GM12878 (cell line): ENCODE measurements at regions not wholly inside any gene's neighbourhood (a gene's known extent, or its start where the extent isn't known, plus 50 kb on each side); places are given as distances from the start of the nearest gene placed in this dataset.

Source experiments
- ATAC-seq: fragments of 200-7000 bp; cut with Tn5 transposase; 3 replicates; pipeline ENCODE4 v1.9.1; 2020; ENCODE audit warnings: mild to moderate bottlenecking, moderate library complexity
- BruUV-seq: library from RNA; stranded (reverse); fragments of 400-500 nt; replicated peaks from 2 replicates; lab custom pipeline; 2021; lab: Mats Ljungman, UMichigan
- CTCF ChIA-PET: fragments of 300-600 bp; sonication (Branson Sonifier 250); formaldehyde crosslinking; extraction: SDS; loops from one replicate; lab custom pipeline; 2021; ENCODE audit warnings: inconsistent platforms; lab: Yijun Ruan, JAX
- POLR2A ChIA-PET: fragments of 350-600 bp; formaldehyde crosslinking; extraction: SDS; loops from one replicate; lab custom pipeline; 2021; ENCODE audit warnings: inconsistent platforms; lab: Charles Lee
- RAD21 ChIA-PET: fragments of 300-600 bp; sonication (Branson Sonifier 250); formaldehyde crosslinking; loops from one replicate; lab custom pipeline; 2023; ENCODE audit warnings: antibody characterized with exemption; ENCODE audit not compliant: unreplicated experiment; lab: Charles Lee
- SMC1A ChIA-PET: fragments of 300-600 bp; sonication (Branson Sonifier 250); formaldehyde crosslinking; loops from one replicate; lab custom pipeline; 2023; ENCODE audit not compliant: unreplicated experiment, uncharacterized antibody; lab: Charles Lee
- DNase-seq: peaks from one replicate; pipeline ENCODE4 v3.0.0-alpha.2; 2011; ENCODE audit warnings: low read depth, low spot score
- FAIRE-seq: peaks from 3 replicates; lab custom pipeline; 2011; peaks lifted over from hg19 to GRCh38; lab: Jason Lieb, UNC
- H2AFZ ChIP-seq: 2 replicates; pipeline ENCODE4 v1.6.0; 2011; ENCODE audit warnings: low read depth, low read length, control low read depth; ENCODE audit not compliant: control insufficient read depth
- H3K27ac ChIP-seq: 2 replicates; pipeline ENCODE4 v1.5.1; 2011; ENCODE audit warnings: control low read depth; ENCODE audit not compliant: control insufficient read depth, insufficient read depth
- H3K27me3 ChIP-seq, 2 experiments: replicated peaks in 1 of 2; 2 replicates each; pipeline versions ENCODE4 v1.6.0 to v1.6.1; 2011; ENCODE audit warnings: low read length in 1 of 2; ENCODE audit not compliant: control insufficient read depth in 2 of 2, insufficient read depth in 2 of 2
- H3K36me3 ChIP-seq, 2 experiments: 2 replicates each; pipeline ENCODE4 v1.5.1; 2011; ENCODE audit warnings: low read length in 1 of 2; ENCODE audit not compliant: control insufficient read depth in 2 of 2, insufficient read depth in 2 of 2
- H3K4me1 ChIP-seq: 2 replicates; pipeline ENCODE4 v1.6.1; 2011; ENCODE audit warnings: mild to moderate bottlenecking, low read length, moderate library complexity, mixed read lengths; ENCODE audit not compliant: control insufficient read depth, insufficient read depth
- H3K4me2 ChIP-seq: 2 replicates; pipeline ENCODE4 v1.6.0; 2011; ENCODE audit warnings: control low read depth; ENCODE audit not compliant: control insufficient read depth, insufficient read depth
- H3K4me3 ChIP-seq: fragments of 200-600 bp; sonication (generic); 2 replicates; pipeline ENCODE4 v1.5.1; 2016
- H3K79me2 ChIP-seq: 2 replicates; pipeline ENCODE4 v1.6.0; 2011; ENCODE audit warnings: low read length; ENCODE audit not compliant: control insufficient read depth, insufficient read depth
- H3K9ac ChIP-seq: 2 replicates; pipeline ENCODE4 v1.8.0; 2011; ENCODE audit warnings: low read length, control low read depth, mixed read lengths; ENCODE audit not compliant: control insufficient read depth, insufficient read depth
- H3K9me3 ChIP-seq: replicated peaks from 3 replicates; pipeline ENCODE4 v1.5.1; 2011; ENCODE audit warnings: mild to moderate bottlenecking, low read length; ENCODE audit not compliant: control insufficient read depth, insufficient read depth
- H4K20me1 ChIP-seq: 2 replicates; pipeline ENCODE4 v1.6.0; 2011; ENCODE audit not compliant: control insufficient read depth, insufficient read depth
- ZBTB40 ChIP-seq: fragments of 450-650 bp; IDR thresholded peaks from 2 replicates; pipeline ENCODE4 v1.6.1; 2016; ENCODE audit warnings: mild to moderate bottlenecking, moderate library complexity, borderline replicate concordance
- WGBS: methylation state at CpG from one replicate; pipeline ENCODE4 v1.1.6; 2016; ENCODE audit warnings: low lambda C conversion rate; ENCODE audit not compliant: insufficient replicate concordance, insufficient coverage; ENCODE audit errors: missing lambda C conversion rate; 5-methylcytosine and 5-hydroxymethylcytosine counted together
- in situ Hi-C: fragments of 300-500 bp; cut with MboI; formaldehyde crosslinking; loops from 9 replicates; pipeline ENCODE4 v1.14.3; 2018; ENCODE audit warnings: mixed read lengths
- intact Hi-C: fragments of 100-400 bp; cut with micrococcal nuclease; formaldehyde crosslinking; loops from one replicate; pipeline ENCODE4 v1.14.2; 2022; ENCODE audit not compliant: unreplicated experiment
- TF ChIP-seq, protein P1 (sequence below): fragments of 450-650 bp; IDR thresholded peaks from 2 replicates; pipeline ENCODE4 v1.6.1; 2018; ENCODE audit warnings: borderline replicate concordance, mild to moderate bottlenecking; ENCODE audit not compliant: partially characterized antibody

GRCh38 chr13:90623318-90624011 lies 724.0 kb upstream of the MIR17HG start (continued):
- TF ChIP-seq, protein P1, sequence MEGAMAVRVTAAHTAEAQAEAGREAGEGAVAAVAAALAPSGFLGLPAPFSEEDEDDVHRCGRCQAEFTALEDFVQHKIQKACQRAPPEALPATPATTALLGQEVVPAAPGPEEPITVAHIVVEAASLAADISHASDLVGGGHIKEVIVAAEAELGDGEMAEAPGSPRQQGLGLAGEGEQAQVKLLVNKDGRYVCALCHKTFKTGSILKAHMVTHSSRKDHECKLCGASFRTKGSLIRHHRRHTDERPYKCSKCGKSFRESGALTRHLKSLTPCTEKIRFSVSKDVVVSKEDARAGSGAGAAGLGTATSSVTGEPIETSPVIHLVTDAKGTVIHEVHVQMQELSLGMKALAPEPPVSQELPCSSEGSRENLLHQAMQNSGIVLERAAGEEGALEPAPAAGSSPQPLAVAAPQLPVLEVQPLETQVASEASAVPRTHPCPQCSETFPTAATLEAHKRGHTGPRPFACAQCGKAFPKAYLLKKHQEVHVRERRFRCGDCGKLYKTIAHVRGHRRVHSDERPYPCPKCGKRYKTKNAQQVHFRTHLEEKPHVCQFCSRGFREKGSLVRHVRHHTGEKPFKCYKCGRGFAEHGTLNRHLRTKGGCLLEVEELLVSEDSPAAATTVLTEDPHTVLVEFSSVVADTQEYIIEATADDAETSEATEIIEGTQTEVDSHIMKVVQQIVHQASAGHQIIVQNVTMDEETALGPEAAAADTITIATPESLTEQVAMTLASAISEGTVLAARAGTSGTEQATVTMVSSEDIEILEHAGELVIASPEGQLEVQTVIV: no peak

DNA sequence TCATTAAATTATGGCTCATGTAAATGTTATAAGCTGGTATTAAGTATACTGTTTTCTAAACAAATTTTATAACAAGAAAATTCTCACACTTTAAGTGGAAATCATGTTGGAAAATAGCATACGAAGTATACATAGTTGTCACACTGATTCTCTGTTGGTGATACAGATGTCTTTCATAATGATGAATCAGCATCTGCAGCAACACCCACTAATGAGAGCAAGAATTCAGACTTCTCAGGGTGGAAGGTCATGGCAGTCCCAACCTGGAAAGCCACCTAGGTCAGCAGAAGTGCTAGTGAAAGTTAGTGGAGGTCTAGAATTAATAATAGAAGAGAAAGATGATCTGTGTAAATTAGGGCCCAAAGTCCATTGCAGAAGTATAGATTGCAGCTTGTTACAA lies 719.7 kb upstream of the MIR17HG start:
- no peak overlapping the region for H3K4me2 ChIP-seq
- ChIA-PET SMC1A (interaction anchor here (0.7 kb wide), 1 partner anchor 55 kb away, joined by 3 read pairs; no protein-coding TSS in a partner anchor), RAD21 (no interaction called here), POLR2A (no interaction called here)
- no peak for TF ChIP-seq ZBTB40
- TF ChIP-seq, all 136 proteins: peak for 0
- H3K36me3 ChIP-seq: no peaks in the 10 kb centered on the region
- no peaks in the 10 kb centered on the region for H3K4me1 ChIP-seq
- H2AFZ ChIP-seq: no peak overlapping the region
- no peaks in the 10 kb centered on the region for H3K9me3 ChIP-seq
- in situ Hi-C loops: no loop called here
- no peak for ATAC-seq
- no peak overlapping the region for H3K4me3 ChIP-seq
- no TSS peak for BruUV-seq
- H3K27me3 ChIP-seq: no peaks in the 10 kb centered on the region
- intact Hi-C loops: no loop called here
- no peak overlapping the region for H3K9ac ChIP-seq
- WGBS: 5% methylated on average over 1 of the region's 1 CpG
- CTCF ChIA-PET: no interaction called here
- no peak for DNase-seq
- no peaks in the 10 kb centered on the region for H4K20me1 ChIP-seq
- FAIRE-seq: no peak
- no peaks in the 10 kb centered on the region for H3K79me2 ChIP-seq
- H3K27ac ChIP-seq: no peak overlapping the region
